GM20431 (cell line): ENCODE measurements at regions not wholly inside any gene's neighbourhood (a gene's known extent, or its start where the extent isn't known, plus 50 kb on each side); places are given as distances from the start of the nearest gene placed in this dataset.

ENCODE experiments used
- in situ Hi-C: fragments of 300-500 bp; cut with MseI, MboI; formaldehyde crosslinking; loops from one replicate; pipeline ENCODE4 v1.15.0; 2020; ENCODE audit warnings: low sequenced_read_pairs; ENCODE audit not compliant: unreplicated experiment

- in situ Hi-C loops, result no loop called here
Measured at GRCh38 chr4:114280645-114281044, 301.2 kb upstream of the ARSJ start.

DNA sequence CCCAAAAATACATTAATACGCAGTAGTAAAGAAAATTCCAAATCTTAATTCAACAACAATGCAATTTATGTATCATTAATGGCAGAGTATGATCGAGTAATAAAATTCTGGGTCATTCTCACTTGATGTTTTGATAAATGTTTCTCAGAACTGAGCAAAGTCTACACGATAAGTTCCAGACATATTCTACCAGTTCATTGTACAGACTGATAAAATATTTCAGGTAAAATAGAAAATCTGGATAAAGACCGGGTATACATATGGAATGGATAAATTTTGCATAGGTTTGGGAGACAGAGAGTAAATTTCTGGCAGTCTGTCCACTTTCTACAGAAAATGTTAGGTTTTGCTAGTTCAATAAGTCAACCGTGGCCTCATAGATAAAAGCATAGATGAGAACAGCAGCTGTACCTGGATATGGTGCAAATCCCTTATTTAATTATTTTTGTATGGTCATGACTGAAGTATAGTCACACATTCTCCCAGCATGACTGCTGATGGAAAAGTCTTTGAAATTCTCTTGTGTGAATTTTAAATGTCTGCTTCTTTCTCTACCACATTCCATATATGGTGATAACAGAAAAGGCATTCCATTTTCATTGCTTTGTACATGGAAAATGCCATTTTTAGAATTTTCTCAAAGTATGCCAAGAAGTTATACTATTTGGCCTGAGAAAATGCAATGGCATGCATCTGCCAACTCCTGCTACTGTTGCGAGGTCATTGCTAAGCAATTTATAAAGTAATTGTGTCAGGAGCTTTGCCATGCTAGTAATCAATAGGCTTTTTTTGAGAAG, 301.9 kb upstream of the ARSJ start:
- in situ Hi-C loops, result no loop called here

DNA sequence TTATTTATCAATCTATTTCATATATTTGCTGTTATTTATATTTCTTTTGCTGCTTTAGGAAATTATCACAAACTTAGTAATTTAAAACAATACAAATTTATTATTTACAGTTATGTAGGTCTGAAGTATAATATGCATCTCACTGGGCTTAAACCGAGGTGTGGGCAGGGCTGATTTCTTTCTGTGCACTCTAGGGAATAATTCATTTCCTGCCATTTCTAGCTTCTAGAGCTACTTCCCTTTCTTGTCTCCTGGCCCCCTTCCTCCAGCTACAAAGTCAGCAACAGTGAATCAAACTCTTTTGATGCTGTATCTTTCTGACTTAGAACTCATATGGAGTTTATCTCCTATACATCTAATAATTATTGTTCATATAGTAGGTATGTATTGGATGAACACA, 303.5 kb upstream of the ARSJ start:
- in situ Hi-C loops, result no loop called here

- in situ Hi-C loops, result no loop called here
Measured at GRCh38 chr4:114284629-114285028, 305.2 kb upstream of the ARSJ start.

DNA sequence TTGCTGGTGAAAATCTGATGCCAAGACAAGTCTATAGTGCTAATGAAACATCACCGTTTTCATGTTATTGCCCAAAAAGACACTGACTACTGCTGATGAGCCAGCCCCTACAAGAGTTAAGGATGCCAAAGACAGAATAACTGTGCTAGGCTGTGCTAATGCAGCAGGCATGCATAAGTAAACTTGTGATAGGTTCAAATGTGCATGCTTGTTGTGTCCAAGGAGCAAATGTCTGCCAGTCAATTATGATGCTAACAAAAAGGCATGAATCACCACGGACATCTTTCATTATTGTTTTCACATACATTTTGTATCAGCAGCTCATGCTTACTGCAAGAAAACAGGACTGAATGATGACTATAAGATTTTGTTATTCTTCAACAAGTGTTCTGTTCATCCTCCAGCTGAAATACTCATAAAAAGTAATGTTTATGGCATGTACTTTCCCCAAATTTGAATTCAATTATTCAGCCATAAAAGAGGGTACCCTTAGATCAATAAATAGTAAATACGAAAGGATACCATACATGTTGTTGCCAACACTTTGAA, 306.9 kb upstream of the ARSJ start:
- in situ Hi-C loops, result no loop called here

DNA sequence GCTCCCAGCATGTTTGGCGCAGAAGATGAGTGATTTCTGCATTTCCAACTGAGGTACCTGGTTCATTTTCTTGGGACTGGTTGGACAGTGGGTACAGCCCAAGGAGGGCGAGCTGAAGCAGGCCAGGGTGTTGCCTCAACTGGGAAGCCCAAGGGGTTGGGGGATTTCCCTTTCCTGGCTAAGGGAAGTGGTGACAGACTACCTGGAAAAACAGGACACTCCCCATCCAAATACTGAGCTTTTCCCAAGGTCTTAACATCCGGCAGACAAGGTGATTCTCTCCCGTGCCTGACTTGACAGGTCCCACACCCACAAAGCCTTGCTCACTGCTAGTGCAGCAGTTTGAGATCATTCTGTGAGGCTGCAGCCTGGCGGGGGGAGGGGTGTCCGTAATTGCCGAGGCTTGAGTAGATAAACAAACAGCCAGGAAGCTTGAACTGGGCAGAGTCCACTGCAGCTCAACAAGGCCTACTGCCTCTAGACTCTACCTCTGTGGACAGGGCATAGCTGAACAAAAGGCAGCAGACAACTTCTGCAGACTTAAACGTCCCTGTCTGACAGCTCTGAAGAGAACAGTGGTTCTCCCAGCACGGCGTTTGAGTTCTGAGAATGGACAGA, 307.7 kb upstream of the ARSJ start:
- in situ Hi-C loops, result no loop called here

- in situ Hi-C loops, result no loop called here
Measured at GRCh38 chr4:114296126-114296525, 302.5 kb upstream of the UGT8 start.

DNA sequence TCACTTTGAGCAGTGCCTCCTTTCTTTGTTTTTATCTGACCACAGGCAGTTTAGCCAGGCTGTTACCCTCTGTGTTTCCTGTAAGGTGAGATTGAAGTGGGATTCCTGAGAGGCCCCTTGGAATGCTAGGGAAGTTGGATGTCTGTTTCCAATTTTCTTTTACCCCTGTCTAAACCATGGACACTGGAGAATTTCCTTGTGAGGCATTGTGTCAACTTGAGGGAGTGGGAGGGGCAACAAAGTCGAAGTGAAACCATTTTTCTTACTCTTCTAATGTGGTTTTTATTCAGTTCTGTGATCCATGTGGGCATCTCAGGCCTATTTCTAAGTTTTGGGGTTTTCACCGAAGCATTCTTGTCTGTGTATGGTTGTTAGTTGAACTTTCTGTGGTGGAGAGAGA, 296.1 kb upstream of the UGT8 start:
- in situ Hi-C loops, result no loop called here

DNA sequence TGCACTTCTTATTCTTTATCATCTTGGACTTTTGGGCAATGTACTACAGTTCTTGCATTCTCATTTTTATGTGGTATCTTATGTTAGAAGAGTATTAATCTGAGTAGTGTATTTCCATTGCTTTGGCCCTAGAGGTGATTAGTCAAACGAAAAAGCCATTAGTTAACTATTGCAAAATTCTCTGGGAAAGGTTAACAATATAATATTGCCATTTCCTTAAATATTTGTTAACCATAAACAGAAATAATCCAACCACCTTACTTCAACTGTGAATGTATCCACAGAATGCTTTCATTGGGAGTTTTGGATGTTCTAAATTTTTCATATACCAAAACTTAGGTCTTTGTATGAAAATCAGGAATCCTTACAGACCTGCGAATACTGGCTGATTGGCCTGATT, 294.6 kb upstream of the UGT8 start:
- in situ Hi-C loops, result no loop called here

- in situ Hi-C loops, result no loop called here
Measured at GRCh38 chr4:114304567-114304966, 294.0 kb upstream of the UGT8 start.

GRCh38 chr4:114306946-114307345, 291.7 kb upstream of the UGT8 start:
- in situ Hi-C loops, result no loop called here

DNA sequence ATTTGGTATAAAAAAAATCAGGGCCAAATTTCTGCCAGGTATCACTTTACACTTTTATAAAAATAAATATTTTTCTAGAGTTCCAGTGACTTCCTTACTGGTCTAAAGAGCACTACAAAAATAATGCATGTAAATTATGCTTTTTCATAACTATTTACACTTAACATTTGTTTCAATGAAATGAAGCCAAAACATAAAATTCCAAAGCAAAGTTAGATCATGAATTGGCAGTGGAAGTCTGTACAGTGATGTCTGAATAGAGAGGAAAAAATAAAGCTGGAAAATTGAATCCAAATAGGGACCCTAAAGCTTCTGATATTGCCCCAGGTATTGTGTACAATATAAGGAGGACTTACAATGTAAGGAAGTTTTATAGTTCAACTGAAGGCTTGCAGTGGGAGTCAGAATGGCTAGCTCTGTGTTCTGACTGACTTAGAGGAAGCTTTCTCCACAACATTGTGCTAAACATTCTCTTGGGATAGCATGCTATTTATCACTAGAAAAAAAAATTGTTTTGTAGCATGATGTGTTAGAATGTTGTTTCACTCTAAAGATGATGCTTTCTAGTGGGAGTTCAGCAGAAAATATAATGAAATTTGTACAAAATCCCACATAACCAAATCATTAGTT, 288.2 kb upstream of the UGT8 start:
- in situ Hi-C loops, result no loop called here

DNA sequence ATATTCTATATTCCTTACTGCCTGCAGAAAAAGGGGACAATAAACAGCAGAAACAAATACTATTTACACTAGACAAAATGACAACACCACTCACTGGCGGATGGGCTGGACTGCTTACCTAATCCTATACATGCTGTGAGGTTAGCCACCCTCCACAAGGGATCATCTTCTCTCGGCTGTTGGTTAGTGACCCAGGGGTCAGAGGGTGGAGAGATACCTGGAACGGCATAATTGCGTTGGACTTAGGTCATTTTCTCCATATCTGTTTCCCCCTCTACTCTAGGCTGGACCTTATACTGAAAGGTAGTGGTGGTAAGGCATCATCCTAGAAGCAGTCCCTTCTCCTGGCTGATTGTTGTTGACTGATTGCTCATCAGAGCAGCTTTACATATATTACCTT, 286.8 kb upstream of the UGT8 start:
- in situ Hi-C loops, result no loop called here

GRCh38 chr4:114312338-114312737, 286.3 kb upstream of the UGT8 start:
- in situ Hi-C loops, result no loop called here

GRCh38 chr4:114316789-114317188, 281.8 kb upstream of the UGT8 start:
- in situ Hi-C loops, result no loop called here

- in situ Hi-C loops, result no loop called here
Measured at GRCh38 chr4:114317564-114317963, 281.0 kb upstream of the UGT8 start.

DNA sequence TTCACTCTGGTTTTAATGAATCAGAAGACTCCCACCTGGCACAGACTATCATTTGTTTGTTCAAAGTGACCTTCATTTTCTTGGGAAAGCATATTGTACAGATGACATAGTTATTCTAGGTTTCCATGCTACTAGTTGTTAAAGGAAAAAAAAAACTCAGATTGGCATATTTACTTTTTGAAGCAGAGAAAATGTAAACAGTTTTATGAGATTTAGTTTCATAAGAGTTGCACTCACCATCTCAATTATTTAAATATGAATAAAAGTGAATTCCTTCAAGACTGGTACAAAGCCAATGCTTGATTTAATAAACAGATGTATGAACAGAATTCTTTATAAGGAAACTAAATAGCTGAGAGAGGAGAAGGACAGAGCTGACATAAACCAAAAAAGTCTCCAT, 280.3 kb upstream of the UGT8 start:
- in situ Hi-C loops, result no loop called here

GRCh38 chr4:114320126-114320525, 278.5 kb upstream of the UGT8 start:
- in situ Hi-C loops, result no loop called here

DNA sequence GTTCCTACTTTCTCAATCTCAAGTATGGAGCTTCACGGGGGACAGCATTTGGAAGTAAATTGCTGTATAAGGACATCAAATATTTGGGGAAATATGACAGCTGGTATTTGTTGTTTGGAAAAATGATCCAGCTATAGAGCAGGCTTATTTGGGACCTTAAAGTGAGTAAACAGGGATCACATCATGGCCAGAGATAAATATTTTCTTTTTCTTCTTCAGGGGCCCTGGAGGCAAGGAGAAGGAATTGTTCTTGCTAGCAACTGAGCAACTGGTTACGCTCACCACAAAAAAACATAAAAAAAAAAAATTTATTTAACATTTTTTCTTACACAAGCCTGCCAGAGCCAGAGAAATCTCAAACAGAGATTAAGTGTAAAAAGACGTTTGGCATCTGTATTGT, 277.2 kb upstream of the UGT8 start:
- in situ Hi-C loops, result no loop called here

DNA sequence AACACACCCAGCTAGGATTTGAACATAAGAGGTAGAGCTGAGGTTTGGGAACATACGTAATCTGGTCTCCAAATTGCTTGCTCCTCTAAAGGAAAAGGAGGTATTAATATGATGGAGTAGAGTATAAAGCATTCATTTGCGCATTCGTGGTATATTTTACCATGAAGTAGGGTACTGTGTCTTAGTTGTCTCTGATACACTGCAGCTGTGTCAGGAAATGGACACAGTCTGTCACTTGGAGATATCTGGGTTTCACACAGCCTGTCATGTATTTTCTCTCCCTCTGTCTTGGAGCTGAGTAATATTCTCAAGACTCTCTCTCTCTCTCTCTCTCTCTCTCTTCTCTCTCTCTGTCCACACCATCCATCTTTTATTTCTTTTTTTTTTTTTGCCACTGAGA, 274.8 kb upstream of the UGT8 start:
- in situ Hi-C loops, result no loop called here

GRCh38 chr4:114326358-114326757, 272.2 kb upstream of the UGT8 start:
- in situ Hi-C loops, result no loop called here
